ENCODE measurements at regions not wholly inside any gene's neighbourhood (a gene's known extent, or its start where the extent isn't known, plus 50 kb on each side); places are given as distances from the start of the nearest gene placed in this dataset.

GRCh38 chr18:32529722-32530420, 59.2 kb upstream of the GAREM1 start:
- Histone ChIP-seq H3K27ac (no peak overlapping the region), H3K27me3 (no peaks in the 10 kb centered on the region)
- no peak for TF ChIP-seq POLR2A (IDR thresholded peaks at IDR 0.05)
- no peak for TF ChIP-seq CTCF (IDR thresholded peaks at IDR 0.05)
- TF ChIP-seq POLR2AphosphoS5 (IDR thresholded peaks at IDR 0.05): no peak

GRCh38 chr18:32520771-32521170, 50.1 kb upstream of the GAREM1 start:
- no peak overlapping the region for H3K4me3 ChIP-seq
- no peak overlapping the region for H3K27ac ChIP-seq
- H3K36me3 ChIP-seq: no peaks in the 10 kb centered on the region
- TF ChIP-seq POLR2A (IDR thresholded peaks at IDR 0.05) (no peak), EP300 (IDR thresholded peaks at IDR 0.05) (no peak), POLR2AphosphoS5 (IDR thresholded peaks at IDR 0.05) (no peak), CTCF (IDR thresholded peaks at IDR 0.05) (no peak)
- no peaks in the 10 kb centered on the region for H3K4me1 ChIP-seq
- H3K9me3 ChIP-seq: no peaks in the 10 kb centered on the region
- WGBS: 70% methylated on average over 4 of the region's 4 CpGs
- no peak for DNase-seq (ENCODE audit: low spot score in 2 of 2)
- H3K27me3 ChIP-seq: no peaks in the 10 kb centered on the region

More at GRCh38 chr18:32529722-32530420, 59.2 kb upstream of the GAREM1 start:
- Histone ChIP-seq H3K4me1 (peaks cover 18% of the 10 kb centered on the region), H3K9me3 (no peaks in the 10 kb centered on the region), H3K4me3 (no peak overlapping the region), H3K36me3 (no peaks in the 10 kb centered on the region)
- DNase-seq (ENCODE audit: low spot score in 2 of 2): no peak
- WGBS: 69% methylated on average over 3 of the region's 3 CpGs

All from suprapubic skin (tissue), 4 donors.